Activated CD4-positive, alpha-beta T cell treated with anti-CD3 and anti-CD28 coated beads, Interleukin-10, Interleukin-2, amounts not matched to agents 100 ng/mL and 50 ng/mL, durations not matched to agents 16 hours and 8 hours (primary cell): ENCODE measurements at regions not wholly inside any gene's neighbourhood (a gene's known extent, or its start where the extent isn't known, plus 50 kb on each side); places are given as distances from the start of the nearest gene placed in this dataset.

Experiments
- DNase-seq: peaks from one replicate; pipeline ENCODE4 v3.0.0-alpha.2; 2020

- no peak for DNase-seq
Measured at GRCh38 chr22:23000657-23001347, 69.5 kb upstream of the GNAZ start.

GRCh38 chr22:23001463-23001862 lies 68.9 kb upstream of the GNAZ start:
- DNase-seq = no peak

GRCh38 chr22:23002612-23003180 lies 67.6 kb upstream of the GNAZ start:
- DNase-seq = no peak

GRCh38 chr22:23007823-23008222 lies 62.5 kb upstream of the GNAZ start:
- DNase-seq = no peak

- DNase-seq = no peak
Measured at GRCh38 chr22:23008896-23009295, 61.4 kb upstream of the GNAZ start.
